Neural crest cell (in vitro differentiated cells): ENCODE measurements at regions not wholly inside any gene's neighbourhood (a gene's known extent, or its start where the extent isn't known, plus 50 kb on each side); places are given as distances from the start of the nearest gene placed in this dataset.
"Not testable (repeated sequence)": the region's sequence is repeated elsewhere in the genome, so short reads cannot be mapped to it uniquely, and the experiment has no call there.

ENCODE experiments used
- DNase-seq: peaks from one replicate; pipeline ENCODE4 v3.0.0; 2021; ENCODE audit warnings: low read depth, mixed read lengths, low spot score
- H3K27ac Mint-ChIP-seq: one replicate; pipeline ENCODE4 v1.8.0; 2021; ENCODE audit warnings: mild to moderate bottlenecking, mixed read lengths; ENCODE audit not compliant: unreplicated experiment
- H3K27me3 Mint-ChIP-seq: 2 replicates; pipeline ENCODE4 v1.8.0; 2021; ENCODE audit warnings: low read depth, mild to moderate bottlenecking, mixed read lengths
- H3K36me3 Mint-ChIP-seq: 2 replicates; pipeline ENCODE4 v1.8.0; 2021; ENCODE audit warnings: low read depth, mild to moderate bottlenecking, mixed read lengths
- H3K4me1 Mint-ChIP-seq: 2 replicates; pipeline ENCODE4 v1.8.0; 2021; ENCODE audit warnings: mixed read lengths
- H3K4me3 Mint-ChIP-seq: one replicate; pipeline ENCODE4 v1.8.0; 2021; ENCODE audit warnings: mild to moderate bottlenecking, mixed read lengths
- H3K9me3 Mint-ChIP-seq: 2 replicates; pipeline ENCODE4 v1.8.0; 2021; ENCODE audit warnings: mixed read lengths
- CTCF ChIP-seq: fragments of 200-600 bp; sonication (generic); conservative IDR thresholded peaks from 2 replicates; pipeline ENCODE4 v1.5.0; 2021; ENCODE audit warnings: antibody characterized with exemption, mild to moderate bottlenecking

GRCh38 chr13:48833412-48833811 is 142.3 kb upstream of the FNDC3A start:
- H3K4me3 Mint-ChIP-seq, result no peak overlapping the region
- peaks cover 5% of the 10 kb centered on the region for H3K9me3 Mint-ChIP-seq
- H3K36me3 Mint-ChIP-seq, result peaks cover 3% of the 10 kb centered on the region
- no peaks in the 10 kb centered on the region for H3K4me1 Mint-ChIP-seq
- DNase-seq, result no peak
- TF ChIP-seq CTCF, result no peak
- no peaks in the 10 kb centered on the region for H3K27me3 Mint-ChIP-seq
- no peak overlapping the region for H3K27ac Mint-ChIP-seq

- not testable (repeated sequence) for DNase-seq, H3K27me3 Mint-ChIP-seq, H3K4me3 Mint-ChIP-seq, H3K4me1 Mint-ChIP-seq, H3K36me3 Mint-ChIP-seq, H3K27ac Mint-ChIP-seq, H3K9me3 Mint-ChIP-seq
Observed at GRCh38 chr13:48835326-48835725, 140.4 kb upstream of the FNDC3A start.

- H3K27me3 Mint-ChIP-seq, result no peaks in the 10 kb centered on the region
- DNase-seq, result no peak
- H3K36me3 Mint-ChIP-seq, result peaks cover 3% of the 10 kb centered on the region
- no peak overlapping the region for H3K4me3 Mint-ChIP-seq
- no peak for TF ChIP-seq CTCF
- H3K9me3 Mint-ChIP-seq, result peaks cover 8% of the 10 kb centered on the region
- H3K4me1 Mint-ChIP-seq, result no peaks in the 10 kb centered on the region
- no peak overlapping the region for H3K27ac Mint-ChIP-seq
Observed at GRCh38 chr13:48838193-48838973, 137.3 kb upstream of the FNDC3A start.

GRCh38 chr13:48839171-48839570 is 136.5 kb upstream of the FNDC3A start:
- peaks cover 6% of the 10 kb centered on the region for H3K9me3 Mint-ChIP-seq
- H3K27me3 Mint-ChIP-seq, result no peaks in the 10 kb centered on the region
- no peak for DNase-seq
- H3K4me3 Mint-ChIP-seq, result no peak overlapping the region
- H3K4me1 Mint-ChIP-seq, result no peaks in the 10 kb centered on the region
- H3K27ac Mint-ChIP-seq, result no peak overlapping the region
- H3K36me3 Mint-ChIP-seq, result peaks cover 3% of the 10 kb centered on the region
- no peak for TF ChIP-seq CTCF

- no peak for DNase-seq
- H3K4me3 Mint-ChIP-seq, result no peak overlapping the region
- TF ChIP-seq CTCF, result no peak
- no peaks in the 10 kb centered on the region for H3K27me3 Mint-ChIP-seq
- no peaks in the 10 kb centered on the region for H3K4me1 Mint-ChIP-seq
- H3K36me3 Mint-ChIP-seq, result peaks cover 3% of the 10 kb centered on the region
- no peak overlapping the region for H3K27ac Mint-ChIP-seq
- H3K9me3 Mint-ChIP-seq, result peaks cover 6% of the 10 kb centered on the region
Observed at GRCh38 chr13:48840366-48840765, 135.3 kb upstream of the FNDC3A start.

- TF ChIP-seq CTCF, result no peak
- no peak for DNase-seq
- no peaks in the 10 kb centered on the region for H3K27me3 Mint-ChIP-seq
- no peaks in the 10 kb centered on the region for H3K4me1 Mint-ChIP-seq
- H3K27ac Mint-ChIP-seq, result no peak overlapping the region
- no peaks in the 10 kb centered on the region for H3K36me3 Mint-ChIP-seq
- peaks cover 2% of the 10 kb centered on the region for H3K9me3 Mint-ChIP-seq
- no peak overlapping the region for H3K4me3 Mint-ChIP-seq
Observed at GRCh38 chr13:48842316-48842715, 133.4 kb upstream of the FNDC3A start.
